ENCODE measurements at regions not wholly inside any gene's neighbourhood (a gene's known extent, or its start where the extent isn't known, plus 50 kb on each side); places are given as distances from the start of the nearest gene placed in this dataset.
"Not testable (repeated sequence)": the region's sequence is repeated elsewhere in the genome, so short reads cannot be mapped to it uniquely, and the experiment has no call there.

DNA sequence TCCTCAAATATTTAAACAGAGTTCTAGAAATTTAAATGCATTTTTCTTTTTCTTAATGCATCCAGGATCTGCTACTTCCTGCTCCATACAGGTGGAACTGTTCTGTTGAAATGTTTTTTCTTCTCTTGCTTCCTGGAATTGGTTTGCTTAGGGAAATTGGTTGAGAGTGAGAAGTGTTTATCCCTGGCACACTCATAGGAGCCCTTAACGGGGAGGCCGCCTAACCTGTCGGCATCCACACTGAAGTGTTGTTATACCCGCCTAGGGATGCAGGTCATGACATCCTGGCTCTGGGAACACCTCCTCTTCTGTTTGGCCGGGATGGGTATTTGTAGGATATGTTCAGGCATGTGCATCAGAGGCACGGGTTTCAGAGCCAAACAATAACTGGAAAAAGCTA is 239.7 kb downstream of the GADD45G start:
- no peak for DNase-seq

GRCh38 chr9:89845321-89845720 is 240.5 kb downstream of the GADD45G start:
- DNase-seq, result no peak

DNA sequence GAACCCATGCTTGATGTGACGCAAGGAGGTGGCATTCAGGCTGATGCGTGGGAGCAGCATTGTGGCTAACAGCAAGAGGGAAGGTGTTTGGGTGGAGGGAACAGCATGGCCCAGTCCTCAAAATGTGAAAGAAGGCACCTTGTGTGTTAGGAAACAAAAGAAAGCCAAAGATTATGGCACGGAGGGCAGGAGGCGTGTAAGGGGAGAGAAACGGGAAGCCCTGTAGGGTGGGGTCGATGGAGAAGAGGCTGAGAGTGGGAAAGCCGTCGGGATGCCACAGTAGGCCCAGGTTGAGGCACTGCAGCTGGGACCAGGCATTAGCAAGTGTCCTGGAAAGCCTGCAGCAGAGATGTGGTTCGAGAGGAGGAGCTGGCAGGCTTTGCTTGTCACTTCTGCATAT is 241.1 kb downstream of the GADD45G start:
- no peak for DNase-seq

- no peak for DNase-seq
Observed at GRCh38 chr9:89848060-89849040, 243.5 kb downstream of the GADD45G start.

DNA sequence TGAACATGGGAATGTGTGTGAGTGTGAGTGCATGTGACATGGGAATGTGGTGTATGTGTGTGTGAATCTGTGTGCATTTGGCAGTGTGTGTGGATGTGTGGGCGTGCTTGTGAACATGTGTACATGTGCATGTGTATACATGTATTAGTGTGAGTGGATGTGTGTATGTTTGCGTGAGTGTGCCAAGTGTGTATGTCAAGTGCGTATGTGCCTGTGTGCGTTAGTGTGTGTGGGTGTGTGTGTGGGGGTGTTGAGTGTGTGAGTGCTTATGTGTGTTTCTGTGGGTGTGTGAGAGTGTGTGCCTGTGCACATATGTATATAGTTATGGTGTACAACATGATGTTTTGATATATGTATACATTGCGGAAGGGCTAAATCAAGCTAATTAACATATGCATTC is 244.3 kb downstream of the GADD45G start:
- DNase-seq, result no peak

- DNase-seq, result no peak
Observed at GRCh38 chr9:89850153-89850552, 245.3 kb downstream of the GADD45G start.

DNA sequence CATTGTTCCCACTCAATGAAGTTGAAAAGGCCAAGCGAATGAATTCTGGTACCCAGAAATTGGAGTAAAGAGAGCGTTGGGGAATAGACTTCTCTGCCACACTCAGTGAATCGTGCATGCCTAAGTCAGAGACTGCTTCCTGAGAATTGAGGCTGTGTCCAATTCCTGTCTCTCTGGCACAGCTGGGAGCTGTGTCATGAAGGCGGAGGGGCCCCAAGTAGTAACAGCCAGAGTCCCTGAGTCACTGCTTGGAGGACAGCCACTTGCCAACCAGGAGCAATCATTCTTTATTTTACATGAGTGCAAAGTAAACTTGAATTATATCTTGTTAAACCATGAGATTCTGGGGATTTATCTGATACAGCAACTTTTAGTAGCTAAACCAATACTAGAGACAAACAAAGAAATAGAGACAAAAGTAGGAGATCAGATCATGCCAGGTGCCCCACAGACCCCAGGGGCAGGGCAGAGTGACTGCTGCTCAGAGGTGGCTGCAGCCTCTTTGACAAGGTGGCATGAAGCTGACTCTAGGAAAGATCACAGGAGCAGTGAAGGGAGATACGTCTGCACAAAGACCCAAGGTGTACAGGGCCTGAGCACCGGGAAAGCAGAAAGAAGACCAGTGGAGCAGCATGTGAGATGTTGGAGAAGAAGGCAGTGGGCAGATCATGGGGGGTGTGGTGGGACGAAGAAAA is 246.0 kb downstream of the GADD45G start:
- no peak for DNase-seq

DNA sequence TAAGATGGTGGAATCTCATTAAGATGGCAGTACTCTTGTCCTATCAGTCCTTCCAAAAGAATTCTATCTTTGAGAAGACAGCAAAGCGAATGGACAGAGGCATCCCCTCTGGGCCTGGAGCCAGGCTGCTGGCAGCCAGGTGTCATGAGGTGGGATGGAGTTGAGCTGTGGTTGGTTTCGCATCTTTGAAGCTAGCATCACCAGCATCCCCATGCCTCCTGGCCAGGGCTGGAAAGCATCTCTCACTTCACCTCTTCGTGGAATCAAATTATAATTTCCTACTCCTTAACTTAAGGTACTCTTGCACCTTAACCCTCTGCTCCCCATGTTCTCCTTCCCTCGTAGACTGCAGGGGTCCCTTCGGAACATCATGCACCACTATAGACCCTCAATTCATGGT is 248.3 kb downstream of the GADD45G start:
- DNase-seq, result no peak

GRCh38 chr9:89853931-89854330 is 249.1 kb downstream of the GADD45G start:
- DNase-seq, result no peak

DNA sequence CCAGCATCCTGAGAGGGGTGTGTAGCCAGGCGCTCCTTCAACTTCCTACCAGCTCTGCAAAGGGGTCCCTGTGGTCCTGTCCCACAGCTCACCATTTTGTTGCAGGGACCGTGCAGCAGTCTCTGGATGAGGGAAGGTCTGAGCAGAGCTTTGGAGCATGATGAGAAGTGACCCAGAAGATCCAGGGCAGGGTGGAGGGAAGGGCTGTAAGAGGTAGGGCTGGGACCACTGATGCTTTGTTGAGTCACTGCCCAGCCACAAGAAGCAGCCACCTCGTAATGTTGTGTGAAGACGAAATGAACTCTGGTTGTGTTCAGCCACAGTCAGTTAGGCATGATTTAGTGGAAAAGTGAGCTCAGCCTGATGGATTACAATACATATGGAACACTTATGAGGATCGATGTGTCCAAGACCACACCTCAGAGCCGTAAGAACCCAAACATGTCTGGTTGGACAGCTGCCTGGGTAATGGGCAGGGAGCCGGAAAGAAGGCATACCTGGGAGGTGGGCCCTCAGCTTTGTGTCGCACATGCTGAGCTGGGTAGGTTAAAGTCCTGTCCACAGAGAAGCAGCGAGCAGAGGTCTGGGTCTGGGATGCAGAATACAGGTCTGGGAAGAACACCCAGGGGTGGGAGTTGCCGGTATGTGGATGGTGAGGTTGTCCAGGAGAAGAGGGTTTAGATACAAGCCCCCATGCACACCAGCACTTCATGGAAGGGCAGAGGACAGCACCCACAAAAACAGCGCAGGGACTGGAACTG is 250.1 kb downstream of the GADD45G start:
- DNase-seq, result no peak

GRCh38 chr9:89856296-89856695 is 251.5 kb downstream of the GADD45G start:
- not testable (repeated sequence) for DNase-seq

DNA sequence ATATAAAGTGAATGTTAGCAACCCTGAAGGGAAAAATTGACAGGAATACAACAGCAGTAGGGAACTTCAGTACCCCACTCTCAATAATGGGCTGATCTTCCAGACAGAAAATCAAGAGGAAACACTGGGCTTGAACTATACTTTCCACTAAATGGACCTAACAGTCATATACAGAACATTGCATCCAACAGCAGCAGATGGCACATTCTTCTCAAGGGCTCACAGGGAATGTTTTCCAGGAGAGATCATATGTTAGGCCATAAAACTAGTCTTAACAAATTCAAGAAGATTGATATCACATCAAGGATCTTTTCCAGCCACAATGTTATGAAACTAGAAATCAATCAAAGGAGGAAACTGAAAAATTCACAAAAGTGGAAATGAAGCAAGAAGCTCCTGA is 252.1 kb downstream of the GADD45G start:
- DNase-seq, result not testable (repeated sequence)

GRCh38 chr9:89859842-89860241 is 255.0 kb downstream of the GADD45G start:
- not testable (repeated sequence) for DNase-seq

- DNase-seq, result not testable (repeated sequence)
Observed at GRCh38 chr9:89861371-89861770, 256.6 kb downstream of the GADD45G start.

DNA sequence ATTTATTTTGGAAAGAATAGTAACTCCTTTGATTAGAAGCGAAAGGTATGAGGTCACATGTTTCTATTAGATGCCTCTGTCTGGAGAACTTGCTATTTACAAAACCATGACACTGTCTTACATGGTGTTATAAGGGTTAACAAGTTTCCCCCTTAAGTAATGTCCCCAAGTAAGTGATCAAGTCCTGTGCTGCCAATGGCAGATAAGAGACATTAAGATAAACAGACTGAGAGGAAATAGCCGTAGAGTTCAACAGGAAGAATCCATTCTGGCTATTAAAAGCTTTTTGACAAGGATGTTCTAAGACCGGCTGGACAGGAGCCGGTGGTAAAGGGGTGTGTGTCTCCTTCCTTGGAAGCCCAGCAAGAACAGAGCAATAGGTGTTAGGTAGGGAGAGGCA is 257.5 kb downstream of the GADD45G start:
- DNase-seq, result no peak

GRCh38 chr9:89863141-89863540 is 258.3 kb downstream of the GADD45G start:
- no peak for DNase-seq

GRCh38 chr9:89863837-89864236 is 259.0 kb downstream of the GADD45G start:
- no peak for DNase-seq

GRCh38 chr9:89864257-89864656 is 259.4 kb downstream of the GADD45G start:
- no peak for DNase-seq

- no peak for DNase-seq
Observed at GRCh38 chr9:89864731-89865130, 259.9 kb downstream of the GADD45G start.

DNA sequence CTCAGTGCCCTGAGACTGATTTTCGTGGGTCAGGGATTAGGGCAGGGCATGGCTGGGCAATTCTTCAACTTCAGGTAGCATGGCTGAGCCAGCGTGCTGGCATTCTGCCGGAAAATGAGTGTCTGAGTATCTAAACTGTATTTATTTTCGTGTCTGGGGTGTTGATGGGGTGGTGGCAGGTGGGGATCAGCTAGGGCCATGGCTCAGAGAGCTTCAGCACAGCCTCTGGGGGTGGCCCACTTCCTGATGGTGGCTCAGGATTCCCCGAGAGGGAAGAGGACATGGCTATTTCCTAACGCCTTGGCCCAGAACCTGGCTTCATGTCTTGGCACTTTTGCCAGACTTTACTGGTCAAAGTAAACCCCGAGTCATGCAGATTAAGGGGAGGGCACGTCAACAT is 260.5 kb downstream of the GADD45G start:
- DNase-seq, result no peak

DNA sequence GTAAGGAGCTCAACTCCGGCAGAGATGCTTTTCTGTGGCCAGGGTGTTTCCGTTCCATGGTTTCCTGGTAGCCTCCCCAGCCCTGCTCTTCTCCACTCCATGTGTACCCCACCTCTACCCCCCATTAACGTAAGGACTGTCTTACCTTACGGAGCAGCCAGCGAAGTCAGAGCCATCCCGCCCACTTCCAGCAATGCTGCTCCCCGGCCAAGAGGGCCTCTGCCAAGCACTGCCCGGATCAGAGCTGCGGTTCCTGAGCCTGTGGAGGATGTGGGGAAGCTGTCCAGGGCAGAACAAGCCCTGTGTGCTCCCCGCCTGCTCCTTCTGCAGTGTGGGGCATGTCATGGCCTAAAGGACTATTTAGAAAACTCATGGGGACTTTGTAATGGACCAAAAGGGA is 261.2 kb downstream of the GADD45G start:
- no peak for DNase-seq

- DNase-seq, result no peak
Observed at GRCh38 chr9:89866701-89867100, 261.9 kb downstream of the GADD45G start.

- DNase-seq, result no peak
Observed at GRCh38 chr9:89868100-89868499, 263.3 kb downstream of the GADD45G start.
